ENCODE measurements at regions not wholly inside any gene's neighbourhood (a gene's known extent, or its start where the extent isn't known, plus 50 kb on each side); places are given as distances from the start of the nearest gene placed in this dataset.

DNA sequence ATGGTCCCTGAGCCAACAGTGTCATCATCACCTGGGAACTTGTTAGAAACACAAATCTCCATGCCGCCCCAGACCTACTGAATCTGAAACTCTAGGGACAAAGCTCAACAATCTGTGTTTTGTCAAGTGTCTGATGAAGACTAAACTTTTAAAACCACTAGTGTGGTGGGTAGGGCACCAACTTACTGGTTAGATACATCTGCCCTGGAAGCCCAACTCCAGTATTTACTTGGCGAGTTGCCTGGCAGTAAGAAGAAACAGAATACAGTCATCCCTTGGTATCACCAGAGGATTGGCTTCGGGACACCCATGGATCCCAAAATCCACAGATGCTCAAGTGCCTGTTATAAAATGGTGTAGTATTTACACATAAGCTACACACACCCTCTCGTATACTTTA, 367.9 kb upstream of the DUSP10 start:
- TF ChIP-seq EZH2phosphoT487 (IDR thresholded peaks at IDR 0.05; ENCODE audit: borderline replicate concordance), result no peak
- TF ChIP-seq CTCF (conservative IDR thresholded peaks at IDR 0.05; ENCODE audit: low read length), result no peak
